HCT116 (cell line): ENCODE measurements at regions not wholly inside any gene's neighbourhood (a gene's known extent, or its start where the extent isn't known, plus 50 kb on each side); places are given as distances from the start of the nearest gene placed in this dataset.
"Not testable (repeated sequence)": the region's sequence is repeated elsewhere in the genome, so short reads cannot be mapped to it uniquely, and the experiment has no call there.

ENCODE experiments used
- ATAC-seq: fragments of 200-7000 bp; cut with Tn5 transposase; 2 replicates; pipeline ENCODE4 v1.9.1; 2020; ENCODE audit warnings: mild to moderate bottlenecking, moderate library complexity
- BruUV-seq: library from RNA; stranded (reverse); fragments of 400-500 nt; replicated peaks from 2 replicates; lab custom pipeline; 2021; lab: Mats Ljungman, UMichigan
- CTCF ChIA-PET: fragments of 300-600 bp; sonication (Branson Sonifier 250); formaldehyde crosslinking; loops from one replicate; lab custom pipeline; 2021; ENCODE audit warnings: antibody characterized with exemption; lab: Charles Lee
- POLR2A ChIA-PET: fragments of 300-600, 350-600 bp; sonication (Branson Sonifier 250); formaldehyde crosslinking; loops from one replicate; lab custom pipeline; 2021; ENCODE audit warnings: antibody characterized with exemption; lab: Charles Lee
- RAD21 ChIA-PET, 2 experiments: fragments of 300-600 bp; sonication (Branson Sonifier 250); formaldehyde crosslinking; loops; one replicate each; lab custom pipeline; 2023; ENCODE audit warnings: low total read pairs in 2 of 2; ENCODE audit not compliant: uncharacterized antibody in 2 of 2, unreplicated experiment in 2 of 2, low non-redundant PET in 1 of 2; lab: Charles Lee
- DNase-seq: peaks from one replicate; pipeline ENCODE4 v3.0.0-alpha.2; 2010; ENCODE audit warnings: low read depth, low spot score
- H2AFZ ChIP-seq: fragments of 200-600 bp; shearing (Covaris generic), sonication (generic); 2 replicates; pipeline ENCODE4 v1.6.1; 2017; ENCODE audit warnings: low read depth, mixed run types, mixed read lengths, antibody characterized with exemption, low read length; ENCODE audit not compliant: poor library complexity, severe bottlenecking
- H3K27ac ChIP-seq: 2 replicates; pipeline ENCODE4 v1.5.1; 2012; ENCODE audit warnings: low read depth, low read length
- H3K27me3 ChIP-seq: fragments of 200-600 bp; sonication (generic); 2 replicates; pipeline ENCODE4 v1.6.1; 2016; ENCODE audit warnings: mixed run types, low read length, mixed read lengths; ENCODE audit not compliant: insufficient read depth
- H3K36me3 ChIP-seq, 2 experiments: fragments of 200-500 bp in 1 of 2; fragments of 200-600 bp in 1 of 2; sonication (Bioruptor generic) in 1 of 2; sonication (generic) in 1 of 2; 2 replicates each; pipeline versions ENCODE4 v1.5.1 to v1.6.1; 2014 to 2016; ENCODE audit warnings: low read length in 2 of 2, inconsistent platforms in 1 of 2, mixed read lengths in 1 of 2, mixed run types in 1 of 2; ENCODE audit not compliant: insufficient read depth in 2 of 2, control insufficient read depth in 1 of 2
- H3K4me1 ChIP-seq, 2 experiments: fragments of 200-600 bp in 1 of 2; sonication (generic) in 1 of 2; 2 replicates each; pipeline versions ENCODE4 v1.5.1 to v1.6.1; 2012 to 2017; ENCODE audit warnings: low read length in 2 of 2, inconsistent platforms in 1 of 2, mild to moderate bottlenecking in 1 of 2, mixed read lengths in 1 of 2, mixed run types in 1 of 2, moderate library complexity in 1 of 2; ENCODE audit not compliant: insufficient read depth in 2 of 2, control insufficient read depth in 1 of 2
- H3K4me2 ChIP-seq: fragments of 200-600 bp; sonication (generic); 2 replicates; pipeline ENCODE4 v1.6.1; 2017; ENCODE audit warnings: mixed run types, low read length, mixed read lengths
- H3K4me3 ChIP-seq, 2 experiments: fragments of 200-600 bp in 1 of 2; sonication (generic) in 1 of 2; replicated peaks in 1 of 2; 2 replicates each; pipeline ENCODE4 v1.5.1; 2011 to 2016; ENCODE audit warnings: low read length in 2 of 2, control low read depth in 1 of 2, low read depth in 1 of 2, mild to moderate bottlenecking in 1 of 2, mixed read lengths in 1 of 2, mixed run types in 1 of 2
- H3K79me2 ChIP-seq: fragments of 200-600 bp; sonication (generic); 2 replicates; pipeline ENCODE4 v1.6.1; 2017; ENCODE audit warnings: mild to moderate bottlenecking, mixed run types, low read length, moderate library complexity, mixed read lengths; ENCODE audit not compliant: insufficient read depth
- H3K9ac ChIP-seq: fragments of 200-600 bp; sonication (generic); 2 replicates; pipeline ENCODE4 v1.6.1; 2016; ENCODE audit warnings: low read length, mixed read lengths
- H3K9me2 ChIP-seq: fragments of 200-600 bp; sonication (generic), shearing (Covaris generic); 2 replicates; pipeline ENCODE4 v1.6.1; 2017; ENCODE audit warnings: mixed run types, mild to moderate bottlenecking, moderate library complexity; ENCODE audit not compliant: insufficient read depth
- H3K9me3 ChIP-seq, 2 experiments: fragments of 200-500 bp in 1 of 2; fragments of 200-600 bp in 1 of 2; sonication (Bioruptor generic) in 1 of 2; sonication (generic) in 1 of 2; 2 replicates each; pipeline ENCODE4 v1.6.1; 2014 to 2017; ENCODE audit warnings: low read length in 2 of 2, mixed read lengths in 2 of 2, inconsistent platforms in 1 of 2, low read depth in 1 of 2, mild to moderate bottlenecking in 1 of 2, mixed run types in 1 of 2, moderate library complexity in 1 of 2; ENCODE audit not compliant: control insufficient read depth in 1 of 2, insufficient read depth in 1 of 2
- H4K20me1 ChIP-seq: fragments of 200-600 bp; sonication (generic), shearing (Covaris generic); 2 replicates; pipeline ENCODE4 v1.6.1; 2017; ENCODE audit warnings: mixed run types, mild to moderate bottlenecking, moderate library complexity; ENCODE audit not compliant: insufficient read depth
- ATF3 ChIP-seq: IDR thresholded peaks from 2 replicates; pipeline ENCODE4 v1.6.1; 2012
- CTCF ChIP-seq, 3 experiments: fragments of 200-600 bp in 1 of 3; sonication (generic) in 1 of 3; IDR thresholded peaks in 2 of 3; conservative IDR thresholded peaks in 1 of 3; 2 replicates each; pipeline ENCODE4 v1.5.1; 2012 to 2017; ENCODE audit warnings: low read depth in 2 of 3, low read length in 2 of 3, antibody characterized with exemption in 1 of 3, borderline replicate concordance in 1 of 3, control low read depth in 1 of 3, mild to moderate bottlenecking in 1 of 3, mixed read lengths in 1 of 3, mixed run types in 1 of 3, moderate library complexity in 1 of 3; ENCODE audit not compliant: insufficient read depth in 1 of 3
- JUND ChIP-seq: IDR thresholded peaks from 2 replicates; pipeline ENCODE4 v1.6.1; 2012
- MAX ChIP-seq: IDR thresholded peaks from 2 replicates; pipeline ENCODE4 v1.6.1; 2012
- SIN3A ChIP-seq: IDR thresholded peaks from 2 replicates; pipeline ENCODE4 v1.6.1; 2012; ENCODE audit warnings: low read depth
- ZNF274 ChIP-seq: fragments of 200-500 bp; sonication (Bioruptor generic); IDR thresholded peaks from 2 replicates; pipeline ENCODE4 v1.6.1; 2014; ENCODE audit warnings: mild to moderate bottlenecking, low read depth, low read length, inconsistent platforms
- intact Hi-C: fragments of 100-400 bp; cut with micrococcal nuclease; formaldehyde crosslinking; loops from 2 replicates; pipeline ENCODE4 v1.10.0; 2022

- no peak for DNase-seq
- H3K4me3 ChIP-seq, result no peak overlapping the region
- no peak overlapping the region for H3K4me2 ChIP-seq
- ATAC-seq, result no peak
- RAD21 ChIA-PET, result no interaction called here
- no peak for TF ChIP-seq ATF3
- TF ChIP-seq CTCF (IDR thresholded peaks at IDR 0.05 in 2 of 3, conservative IDR thresholded peaks at IDR 0.05 in 1 of 3; ENCODE audit: borderline replicate concordance in 1 of 3, insufficient read depth in 1 of 3, low read depth in 2 of 3, low read length in 2 of 3), result no peak
- TF ChIP-seq JUND, result no peak
- TF ChIP-seq MAX, result no peak
- TF ChIP-seq SIN3A, result no peak
- no peak for TF ChIP-seq ZNF274
- TF ChIP-seq, all 23 proteins: peak for 0
- H3K36me3 ChIP-seq, result no peaks in the 10 kb centered on the region
- intact Hi-C loops, result no loop called here
- no peak overlapping the region for H2AFZ ChIP-seq
- H3K27me3 ChIP-seq, result no peaks in the 10 kb centered on the region
- POLR2A ChIA-PET, result no interaction called here
- no peaks in the 10 kb centered on the region for H3K79me2 ChIP-seq
- CTCF ChIA-PET, result no interaction called here
- no peaks in the 10 kb centered on the region for H3K4me1 ChIP-seq
- H3K27ac ChIP-seq, result no peak overlapping the region
- BruUV-seq, result no TSS peak
- H4K20me1 ChIP-seq, result no peaks in the 10 kb centered on the region
- no peak overlapping the region for H3K9ac ChIP-seq
- no peaks in the 10 kb centered on the region for H3K9me3 ChIP-seq
- no peaks in the 10 kb centered on the region for H3K9me2 ChIP-seq
Observed at GRCh38 chr1:99397863-99398262, 133.6 kb downstream of the PLPPR4 start.

GRCh38 chr1:99401556-99401955 is 137.3 kb downstream of the PLPPR4 start:
- H4K20me1 ChIP-seq, CTCF ChIA-PET, H3K4me3 ChIP-seq, H3K4me1 ChIP-seq, BruUV-seq, ATAC-seq, H2AFZ ChIP-seq, H3K9ac ChIP-seq, H3K9me2 ChIP-seq, H3K27me3 ChIP-seq, H3K4me2 ChIP-seq, intact Hi-C loops, RAD21 ChIA-PET, H3K9me3 ChIP-seq, H3K79me2 ChIP-seq, DNase-seq, H3K36me3 ChIP-seq, H3K27ac ChIP-seq, POLR2A ChIA-PET: not testable (repeated sequence)

- DNase-seq, H3K79me2 ChIP-seq, RAD21 ChIA-PET, H2AFZ ChIP-seq, H3K9me2 ChIP-seq, POLR2A ChIA-PET, H3K4me3 ChIP-seq, intact Hi-C loops, H3K4me2 ChIP-seq, H3K27ac ChIP-seq, BruUV-seq, H3K27me3 ChIP-seq, CTCF ChIA-PET, H4K20me1 ChIP-seq, H3K9ac ChIP-seq, H3K9me3 ChIP-seq, H3K4me1 ChIP-seq, ATAC-seq, H3K36me3 ChIP-seq: not testable (repeated sequence)
Observed at GRCh38 chr1:99404399-99404798, 140.1 kb downstream of the PLPPR4 start.
